GM23248 (cell line): ENCODE measurements at regions not wholly inside any gene's neighbourhood (a gene's known extent, or its start where the extent isn't known, plus 50 kb on each side); places are given as distances from the start of the nearest gene placed in this dataset.

Source experiments
- EZH2 ChIP-seq: fragments of 200-600 bp; sonication (generic); IDR thresholded peaks from 2 replicates; pipeline ENCODE4 v1.6.1; 2018; ENCODE audit warnings: antibody characterized with exemption, mild to moderate bottlenecking; ENCODE audit not compliant: insufficient read depth, poor library complexity, severe bottlenecking
- EZH2phosphoT487 ChIP-seq: fragments of 200-600 bp; sonication (generic); IDR thresholded peaks from 2 replicates; pipeline ENCODE4 v1.6.1; 2018; ENCODE audit warnings: antibody characterized with exemption, moderate library complexity, mild to moderate bottlenecking, low read depth; ENCODE audit not compliant: insufficient read depth

DNA sequence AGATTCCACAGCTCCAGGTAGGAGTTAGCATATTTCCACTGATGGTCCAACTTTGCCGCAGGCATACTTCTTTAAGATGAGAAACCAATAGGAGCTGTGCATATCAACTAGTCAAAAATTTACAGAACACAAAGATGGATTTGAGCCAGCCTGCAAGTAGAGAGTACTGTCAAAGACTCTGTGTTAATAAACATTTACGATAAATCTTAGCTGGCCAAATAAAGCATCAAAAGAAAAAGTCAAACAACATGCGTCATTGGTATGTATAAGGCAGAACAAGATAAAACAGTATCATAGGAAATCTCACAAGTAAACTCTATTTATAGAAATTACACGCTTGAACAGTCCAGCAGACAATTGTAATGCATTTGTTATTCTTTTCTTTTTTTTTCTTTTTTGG lies 907.4 kb upstream of the AGA start:
- TF ChIP-seq EZH2phosphoT487 = no peak
- no peak for TF ChIP-seq EZH2
